KMS-11 (cell line): ENCODE measurements at regions not wholly inside any gene's neighbourhood (a gene's known extent, or its start where the extent isn't known, plus 50 kb on each side); places are given as distances from the start of the nearest gene placed in this dataset.

Experiments used
- H2AFZ ChIP-seq: fragments of 200-600 bp; sonication (generic); 2 replicates; pipeline ENCODE4 v1.6.1; 2016; ENCODE audit warnings: antibody characterized with exemption, mixed run types, low read depth
- H3K27ac ChIP-seq: fragments of 200-600 bp; sonication (generic); 2 replicates; pipeline ENCODE4 v1.6.1; 2016; ENCODE audit warnings: mild to moderate bottlenecking, mixed run types
- H3K27me3 ChIP-seq: fragments of 200-600 bp; sonication (generic); 2 replicates; pipeline ENCODE4 v1.6.1; 2017; ENCODE audit warnings: mild to moderate bottlenecking, low read depth, mixed run types, moderate library complexity; ENCODE audit not compliant: insufficient read depth
- H3K36me3 ChIP-seq: fragments of 200-600 bp; sonication (generic); 2 replicates; pipeline ENCODE4 v1.6.1; 2017; ENCODE audit warnings: mild to moderate bottlenecking, mixed run types; ENCODE audit not compliant: insufficient read depth
- H3K4me1 ChIP-seq: fragments of 200-600 bp; sonication (generic); 2 replicates; pipeline ENCODE4 v1.6.1; 2016; ENCODE audit warnings: mild to moderate bottlenecking, low read depth, mixed run types; ENCODE audit not compliant: poor library complexity, severe bottlenecking
- H3K4me2 ChIP-seq: fragments of 200-600 bp; sonication (generic); 2 replicates; pipeline ENCODE4 v1.7.0; 2016; ENCODE audit warnings: mild to moderate bottlenecking, mixed run types
- H3K4me3 ChIP-seq: fragments of 200-600 bp; sonication (generic); IDR thresholded peaks from 2 replicates; pipeline ENCODE4 v1.6.1; 2017; ENCODE audit warnings: low read depth, low read length, mixed read lengths; ENCODE audit not compliant: insufficient read depth
- H3K79me2 ChIP-seq: fragments of 200-600 bp; sonication (generic); 2 replicates; pipeline ENCODE4 v1.6.1; 2016; ENCODE audit warnings: low read depth, mixed run types; ENCODE audit not compliant: insufficient read depth
- H3K9ac ChIP-seq: fragments of 200-600 bp; sonication (generic); 2 replicates; pipeline ENCODE4 v1.6.1; 2016; ENCODE audit warnings: mild to moderate bottlenecking, mixed run types
- H4K20me1 ChIP-seq: fragments of 200-600 bp; sonication (generic); 2 replicates; pipeline ENCODE4 v1.6.1; 2016; ENCODE audit warnings: mild to moderate bottlenecking, mixed run types; ENCODE audit not compliant: insufficient read depth
- CTCF ChIP-seq: fragments of 200-600 bp; sonication (generic); conservative IDR thresholded peaks from 2 replicates; pipeline ENCODE4 v1.6.1; 2017; ENCODE audit warnings: low read depth, mild to moderate bottlenecking, antibody characterized with exemption, low read length, moderate library complexity, mixed read lengths

GRCh38 chr13:54658771-54659170 lies 1630.2 kb downstream of the OLFM4 start:
- Histone ChIP-seq H3K4me2 (no peak overlapping the region), H3K4me1 (no peaks in the 10 kb centered on the region), H3K79me2 (no peaks in the 10 kb centered on the region), H2AFZ (no peak overlapping the region), H3K9ac (no peak overlapping the region), H3K4me3 (no peak overlapping the region), H4K20me1 (no peaks in the 10 kb centered on the region), H3K27me3 (no peaks in the 10 kb centered on the region), H3K27ac (no peak overlapping the region), H3K36me3 (no peaks in the 10 kb centered on the region)
- no peak for TF ChIP-seq CTCF

- Histone ChIP-seq H3K9ac (no peak overlapping the region), H4K20me1 (no peaks in the 10 kb centered on the region), H3K79me2 (no peaks in the 10 kb centered on the region), H3K36me3 (no peaks in the 10 kb centered on the region), H3K27me3 (no peaks in the 10 kb centered on the region), H2AFZ (no peak overlapping the region), H3K4me2 (no peak overlapping the region), H3K4me1 (no peaks in the 10 kb centered on the region), H3K27ac (no peak overlapping the region), H3K4me3 (no peak overlapping the region)
- TF ChIP-seq CTCF = no peak
These were observed 1631.7 kb downstream of the OLFM4 start for GRCh38 chr13:54660277-54660676.

- Histone ChIP-seq H3K27me3 (no peaks in the 10 kb centered on the region), H2AFZ (no peak overlapping the region), H3K4me3 (no peak overlapping the region), H4K20me1 (no peaks in the 10 kb centered on the region), H3K79me2 (no peaks in the 10 kb centered on the region), H3K36me3 (no peaks in the 10 kb centered on the region), H3K27ac (no peak overlapping the region), H3K4me2 (no peak overlapping the region), H3K9ac (no peak overlapping the region), H3K4me1 (no peaks in the 10 kb centered on the region)
- TF ChIP-seq CTCF = no peak
These were observed 1648.0 kb downstream of the OLFM4 start for GRCh38 chr13:54676526-54677113.

- H3K9ac ChIP-seq = no peak overlapping the region
- no peak for TF ChIP-seq CTCF
These were observed 1653.6 kb downstream of the OLFM4 start for GRCh38 chr13:54682184-54682583.

GRCh38 chr13:54687173-54687572 lies 1658.6 kb downstream of the OLFM4 start:
- no peaks in the 10 kb centered on the region for H3K79me2 ChIP-seq
- H3K36me3 ChIP-seq = no peaks in the 10 kb centered on the region
- H3K4me3 ChIP-seq = no peak overlapping the region
- H3K4me2 ChIP-seq = no peak overlapping the region
- no peaks in the 10 kb centered on the region for H3K4me1 ChIP-seq
- no peak overlapping the region for H3K27ac ChIP-seq
- H4K20me1 ChIP-seq = no peaks in the 10 kb centered on the region
- H2AFZ ChIP-seq = no peak overlapping the region
- TF ChIP-seq CTCF = no peak
- no peak overlapping the region for H3K9ac ChIP-seq
- H3K27me3 ChIP-seq = no peaks in the 10 kb centered on the region

More at GRCh38 chr13:54682184-54682583, 1653.6 kb downstream of the OLFM4 start:
- Histone ChIP-seq H3K4me3 (no peak overlapping the region), H3K4me1 (no peaks in the 10 kb centered on the region), H4K20me1 (no peaks in the 10 kb centered on the region), H3K36me3 (no peaks in the 10 kb centered on the region), H3K27ac (no peak overlapping the region), H2AFZ (no peak overlapping the region), H3K27me3 (no peaks in the 10 kb centered on the region), H3K79me2 (no peaks in the 10 kb centered on the region), H3K4me2 (no peak overlapping the region)
